NCI-H2227 (cell line): ENCODE measurements at regions not wholly inside any gene's neighbourhood (a gene's known extent, or its start where the extent isn't known, plus 50 kb on each side); places are given as distances from the start of the nearest gene placed in this dataset.

Experiments
- DNase-seq: peaks from one replicate; lab custom pipeline; 2025; ENCODE audit not compliant: unreplicated experiment; lab: John Stamatoyannopoulos, UW

GRCh38 chr15:98442379-98442833, 205.9 kb upstream of the IGF1R start:
- DNase-seq, result peak; percentile 42

- no peak for DNase-seq
Measured at GRCh38 chr15:98442901-98443300, 205.4 kb upstream of the IGF1R start.

GRCh38 chr15:98443526-98443925, 204.8 kb upstream of the IGF1R start:
- no peak for DNase-seq

- DNase-seq, result no peak
Measured at GRCh38 chr15:98444138-98444537, 204.2 kb upstream of the IGF1R start.

- DNase-seq, result no peak
Measured at GRCh38 chr15:98445315-98445714, 203.0 kb upstream of the IGF1R start.

GRCh38 chr15:98446083-98446482, 202.3 kb upstream of the IGF1R start:
- no peak for DNase-seq

- DNase-seq, result no peak
Measured at GRCh38 chr15:98447069-98447468, 201.3 kb upstream of the IGF1R start.

GRCh38 chr15:98451236-98451635, 197.1 kb upstream of the IGF1R start:
- DNase-seq, result no peak

- no peak for DNase-seq
Measured at GRCh38 chr15:98452238-98452637, 196.1 kb upstream of the IGF1R start.

GRCh38 chr15:98455904-98456303, 192.4 kb upstream of the IGF1R start:
- DNase-seq, result no peak

- no peak for DNase-seq
Measured at GRCh38 chr15:98476559-98476958, 171.8 kb upstream of the IGF1R start.

- DNase-seq, result no peak
Measured at GRCh38 chr15:98480844-98481243, 167.5 kb upstream of the IGF1R start.

- DNase-seq, result no peak
Measured at GRCh38 chr15:98483575-98484130, 164.7 kb upstream of the IGF1R start.

GRCh38 chr15:98484914-98485313, 163.4 kb upstream of the IGF1R start:
- no peak for DNase-seq

- DNase-seq, result no peak
Measured at GRCh38 chr15:98485451-98485850, 162.9 kb upstream of the IGF1R start.

GRCh38 chr15:98493966-98494511, 154.3 kb upstream of the IGF1R start:
- DNase-seq, result no peak

- DNase-seq, result no peak
Measured at GRCh38 chr15:98501192-98501591, 147.1 kb upstream of the IGF1R start.

GRCh38 chr15:98501632-98502031, 146.7 kb upstream of the IGF1R start:
- DNase-seq, result no peak

- no peak for DNase-seq
Measured at GRCh38 chr15:98503970-98504369, 144.4 kb upstream of the IGF1R start.

GRCh38 chr15:98504998-98505397, 143.3 kb upstream of the IGF1R start:
- no peak for DNase-seq

GRCh38 chr15:98505611-98506031, 142.7 kb upstream of the IGF1R start:
- no peak for DNase-seq

- no peak for DNase-seq
Measured at GRCh38 chr15:98506172-98506571, 142.2 kb upstream of the IGF1R start.

GRCh38 chr15:98506711-98507110, 141.6 kb upstream of the IGF1R start:
- DNase-seq, result no peak
